ENCODE measurements at regions not wholly inside any gene's neighbourhood (a gene's known extent, or its start where the extent isn't known, plus 50 kb on each side); places are given as distances from the start of the nearest gene placed in this dataset.

GRCh38 chr22:23370251-23370650, 189.9 kb downstream of the BCR start:
- TF ChIP-seq CTCF (IDR thresholded peaks at IDR 0.05; ENCODE audit: unreplicated experiment), result no peak
- Mint-ChIP-seq H3K4me1 (ENCODE audit: insufficient read depth, unreplicated experiment) (no peaks in the 10 kb centered on the region), H3K36me3 (ENCODE audit: insufficient read depth, unreplicated experiment) (no peaks in the 10 kb centered on the region), H3K27me3 (ENCODE audit: insufficient read depth, unreplicated experiment) (peaks cover 78% of the 10 kb centered on the region), H3K27ac (ENCODE audit: low read depth, unreplicated experiment) (no peak overlapping the region), H3K9me3 (ENCODE audit: unreplicated experiment) (no peaks in the 10 kb centered on the region), H3K4me3 (ENCODE audit: unreplicated experiment) (no peak overlapping the region)
- ChIA-PET POLR2A (no interaction called here), CTCF (interaction anchor here (2.5 kb wide), 1 partner anchor 15 kb away, joined by 15 read pairs; no protein-coding TSS in a partner anchor)
- intact Hi-C loops (cut with micrococcal nuclease), result no loop called here
- no peak for DNase-seq (ENCODE audit: unreplicated experiment)
- BruUV-seq (replicated peaks), result no TSS peak

GRCh38 chr22:23369054-23369685, 188.9 kb downstream of the BCR start:
- ChIA-PET CTCF (interaction anchor here (0.9 to 2.5 kb wide), 2 partner anchors 17 to 73 kb away, joined by 3 to 15 read pairs; no protein-coding TSS in a partner anchor), POLR2A (no interaction called here)
- no peak for TF ChIP-seq CTCF (IDR thresholded peaks at IDR 0.05; ENCODE audit: unreplicated experiment)
- no peak for DNase-seq (ENCODE audit: unreplicated experiment)
- Mint-ChIP-seq H3K36me3 (ENCODE audit: insufficient read depth, unreplicated experiment) (no peaks in the 10 kb centered on the region), H3K9me3 (ENCODE audit: unreplicated experiment) (no peaks in the 10 kb centered on the region), H3K4me3 (ENCODE audit: unreplicated experiment) (no peak overlapping the region), H3K27me3 (ENCODE audit: insufficient read depth, unreplicated experiment) (peaks cover 74% of the 10 kb centered on the region), H3K27ac (ENCODE audit: low read depth, unreplicated experiment) (no peak overlapping the region), H3K4me1 (ENCODE audit: insufficient read depth, unreplicated experiment) (no peaks in the 10 kb centered on the region)
- intact Hi-C loops (cut with micrococcal nuclease), result no loop called here
- BruUV-seq (replicated peaks), result no TSS peak

Measured in MCF 10A (cell line).